HEK293T (cell line): ENCODE measurements at regions not wholly inside any gene's neighbourhood (a gene's known extent, or its start where the extent isn't known, plus 50 kb on each side); places are given as distances from the start of the nearest gene placed in this dataset.

Experiments
- CTCF ChIA-PET: fragments of 350-600 bp; formaldehyde crosslinking; extraction: SDS; loops from one replicate; lab custom pipeline; 2021; ENCODE audit warnings: antibody characterized with exemption, inconsistent platforms; lab: Yijun Ruan, JAX
- POLR2A ChIA-PET: fragments of 350-600 bp; formaldehyde crosslinking; extraction: SDS; loops from one replicate; lab custom pipeline; 2020; ENCODE audit warnings: antibody characterized with exemption, inconsistent platforms; lab: Yijun Ruan, JAX
- DNase-seq: peaks from one replicate; pipeline ENCODE4 v3.0.0; 2012; ENCODE audit warnings: mixed read lengths; ENCODE audit errors: extremely low spot score
- ARNT ChIP-seq: fragments of 450-650 bp; IDR thresholded peaks from 2 replicates; pipeline ENCODE4 v1.6.1; 2017; ENCODE audit warnings: mild to moderate bottlenecking
- BHLHE40 ChIP-seq: fragments of 450-650 bp; IDR thresholded peaks from 2 replicates; pipeline ENCODE4 v1.6.1; 2016; ENCODE audit warnings: mild to moderate bottlenecking, moderate library complexity, borderline replicate concordance
- CTBP1 ChIP-seq: fragments of 450-650 bp; IDR thresholded peaks from 2 replicates; pipeline ENCODE4 v1.6.1; 2016; ENCODE audit warnings: borderline replicate concordance
- ELF4 ChIP-seq: fragments of 450-650 bp; IDR thresholded peaks from 2 replicates; pipeline ENCODE4 v1.6.1; 2017; ENCODE audit warnings: antibody characterized with exemption
- FOXA1 ChIP-seq: fragments of 450-650 bp; IDR thresholded peaks from 2 replicates; pipeline ENCODE4 v1.6.1; 2016; ENCODE audit warnings: mild to moderate bottlenecking
- FOXK2 ChIP-seq: fragments of 450-650 bp; IDR thresholded peaks from 2 replicates; pipeline ENCODE4 v1.6.1; 2016; ENCODE audit warnings: mild to moderate bottlenecking
- FOXM1 ChIP-seq: fragments of 450-650 bp; IDR thresholded peaks from 2 replicates; pipeline ENCODE4 v1.6.1; 2017; ENCODE audit warnings: mild to moderate bottlenecking, borderline replicate concordance
- HDGF ChIP-seq: fragments of 450-650 bp; IDR thresholded peaks from 2 replicates; pipeline ENCODE4 v1.6.1; 2017; ENCODE audit warnings: antibody characterized with exemption, borderline replicate concordance
- L3MBTL2 ChIP-seq: fragments of 450-650 bp; conservative IDR thresholded peaks from 2 replicates; pipeline ENCODE4 v1.6.1; 2016; ENCODE audit warnings: mild to moderate bottlenecking
- LEF1 ChIP-seq: fragments of 450-650 bp; IDR thresholded peaks from 2 replicates; pipeline ENCODE4 v1.6.1; 2017; ENCODE audit warnings: mild to moderate bottlenecking, borderline replicate concordance
- NFRKB ChIP-seq: fragments of 450-650 bp; IDR thresholded peaks from 2 replicates; pipeline ENCODE4 v1.6.1; 2016; ENCODE audit warnings: mild to moderate bottlenecking, moderate library complexity
- PKNOX1 ChIP-seq: fragments of 450-650 bp; IDR thresholded peaks from 2 replicates; pipeline ENCODE4 v1.6.1; 2016
- SP1 ChIP-seq: fragments of 450-650 bp; IDR thresholded peaks from 2 replicates; pipeline ENCODE4 v1.6.1; 2017
- SUZ12 ChIP-seq: fragments of 450-650 bp; IDR thresholded peaks from 2 replicates; pipeline ENCODE4 v1.6.1; 2016; ENCODE audit warnings: mild to moderate bottlenecking
- TARDBP ChIP-seq: fragments of 450-650 bp; IDR thresholded peaks from 2 replicates; pipeline ENCODE4 v1.6.1; 2016
- ZNF384 ChIP-seq: fragments of 450-650 bp; IDR thresholded peaks from 2 replicates; pipeline ENCODE4 v1.6.1; 2016

- ChIA-PET POLR2A (no interaction called here), CTCF (interaction anchor here (0.6 to 1.8 kb wide), 5 partner anchors 8 to 699 kb away, joined by 3 to 7 read pairs (median 5); no protein-coding TSS in a partner anchor)
- no peak for DNase-seq
- no peak for TF ChIP-seq BHLHE40
- no peak for TF ChIP-seq FOXK2
- TF ChIP-seq SP1: no peak
- no peak for TF ChIP-seq ARNT
- TF ChIP-seq LEF1: no peak
- TF ChIP-seq HDGF: no peak
- no peak for TF ChIP-seq CTBP1
- TF ChIP-seq NFRKB: no peak
- TF ChIP-seq TARDBP: no peak
- TF ChIP-seq L3MBTL2: no peak
- TF ChIP-seq FOXM1: no peak
- TF ChIP-seq ELF4: no peak
- no peak for TF ChIP-seq ZNF384
- TF ChIP-seq SUZ12: no peak
- no peak for TF ChIP-seq FOXA1
- no peak for TF ChIP-seq PKNOX1
These were observed 62.3 kb upstream of the DAPL1 start for GRCh38 chr2:158732573-158733429.

GRCh38 chr2:158733430-158733755, 61.7 kb upstream of the DAPL1 start:
- TF ChIP-seq ELF4: no peak
- TF ChIP-seq NFRKB: no peak
- TF ChIP-seq FOXA1: no peak
- TF ChIP-seq SUZ12: no peak
- TF ChIP-seq TARDBP: no peak
- no peak for TF ChIP-seq SP1
- no peak for TF ChIP-seq LEF1
- TF ChIP-seq BHLHE40: no peak
- TF ChIP-seq FOXK2: no peak
- no peak for TF ChIP-seq ARNT
- no peak for TF ChIP-seq L3MBTL2
- no peak for TF ChIP-seq HDGF
- no peak for TF ChIP-seq FOXM1
- TF ChIP-seq CTBP1: no peak
- no peak for TF ChIP-seq ZNF384
- no peak for TF ChIP-seq PKNOX1
- DNase-seq: no peak
- CTCF ChIA-PET: interaction anchor here (0.9 to 1.8 kb wide), 4 partner anchors 9 to 699 kb away, joined by 3 to 7 read pairs (median 6); no protein-coding TSS in a partner anchor
- POLR2A ChIA-PET: no interaction called here

DNA sequence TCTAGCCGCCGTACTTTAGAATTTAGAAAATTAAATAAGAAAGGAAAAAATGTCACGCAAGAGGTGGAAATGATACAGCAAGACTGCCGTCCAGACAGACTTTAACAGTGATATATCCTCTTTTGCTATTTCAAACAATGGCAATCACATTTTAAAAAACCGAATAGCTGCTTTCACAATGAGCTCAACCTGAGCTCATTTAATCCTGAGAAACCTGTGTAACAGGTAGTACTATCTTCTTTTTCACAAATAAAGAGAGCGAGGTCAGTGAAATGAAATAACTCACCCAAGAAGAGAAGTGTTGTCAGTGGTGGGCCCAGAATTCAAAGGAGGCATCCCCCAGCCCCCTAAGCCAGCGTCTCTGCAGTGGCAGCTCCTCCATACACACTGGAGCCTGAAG, 60.7 kb upstream of the DAPL1 start:
- DNase-seq: no peak
- ChIA-PET CTCF (interaction anchor here (1.8 to 2.0 kb wide), 2 partner anchors 10 to 11 kb away, joined by 6 to 7 read pairs; no protein-coding TSS in a partner anchor), POLR2A (no interaction called here)
- no peak for TF ChIP-seq FOXK2
- TF ChIP-seq FOXA1: no peak
- TF ChIP-seq LEF1: no peak
- TF ChIP-seq ELF4: no peak
- no peak for TF ChIP-seq BHLHE40
- no peak for TF ChIP-seq SP1
- no peak for TF ChIP-seq HDGF
- TF ChIP-seq ZNF384: no peak
- TF ChIP-seq SUZ12: no peak
- TF ChIP-seq NFRKB: no peak
- no peak for TF ChIP-seq ARNT
- no peak for TF ChIP-seq CTBP1
- no peak for TF ChIP-seq L3MBTL2
- no peak for TF ChIP-seq PKNOX1
- no peak for TF ChIP-seq FOXM1
- TF ChIP-seq TARDBP: no peak

GRCh38 chr2:158735822-158736580, 59.1 kb upstream of the DAPL1 start:
- POLR2A ChIA-PET: no interaction called here
- CTCF ChIA-PET: interaction anchor here (2.0 kb wide), 1 partner anchor 10 kb away, joined by 6 read pairs; no protein-coding TSS in a partner anchor
- DNase-seq: no peak
- no peak for TF ChIP-seq TARDBP
- no peak for TF ChIP-seq FOXK2

- DNase-seq: no peak
- ChIA-PET CTCF (no interaction called here), POLR2A (no interaction called here)
- TF ChIP-seq CTBP1 (no peak), SP1 (no peak), LEF1 (no peak), TARDBP (no peak), ARNT (no peak), ZNF384 (no peak), PKNOX1 (no peak), FOXM1 (no peak), FOXK2 (no peak), BHLHE40 (no peak), FOXA1 (no peak), ELF4 (no peak), L3MBTL2 (no peak), NFRKB (no peak)
These were observed 56.8 kb upstream of the DAPL1 start for GRCh38 chr2:158738363-158738762.
